ENCODE measurements at regions not wholly inside any gene's neighbourhood (a gene's known extent, or its start where the extent isn't known, plus 50 kb on each side); places are given as distances from the start of the nearest gene placed in this dataset.

DNA sequence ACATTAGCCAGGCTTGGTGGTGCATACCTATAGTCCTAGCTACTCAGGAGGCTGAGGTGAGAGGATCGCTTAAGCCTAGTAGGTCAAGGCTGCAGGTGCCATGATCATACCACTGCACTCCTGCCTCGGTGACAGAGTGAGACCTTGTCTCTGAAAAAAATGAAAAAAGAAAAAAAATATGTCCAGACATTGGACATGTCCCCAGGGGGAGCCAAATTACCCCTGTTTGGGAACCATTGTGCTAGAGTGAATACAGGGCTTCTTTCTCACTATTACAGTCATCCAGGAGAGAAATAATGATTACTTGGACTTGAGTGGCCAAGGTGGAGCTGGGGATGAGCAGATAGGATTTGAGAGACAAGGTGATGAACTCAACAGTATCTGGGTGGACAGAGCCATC lies 52.9 kb upstream of the ABCC4 start:
- no TSS peak for BruUV-seq (replicated peaks)
- H4K20me1 ChIP-seq (replicated peaks; ENCODE audit: control insufficient read depth, extremely low read depth, insufficient read depth, low read length), result no peaks in the 10 kb centered on the region
- H3K79me2 ChIP-seq (ENCODE audit: control insufficient read depth, insufficient read depth, low read length), result no peaks in the 10 kb centered on the region
- peaks cover 12% of the 10 kb centered on the region for H3K4me1 ChIP-seq (ENCODE audit: control insufficient read depth, extremely low read depth, insufficient read depth, low read length)
- no peak overlapping the region for H3K4me2 ChIP-seq (ENCODE audit: insufficient read depth, low read length)
- dilution Hi-C loops (cut with MboI; ENCODE audit: extremely low pct_ligation_motif_present, low sequenced_read_pairs) (no loop called here), intact Hi-C loops (cut with micrococcal nuclease) (no loop called here)
- TF ChIP-seq GATA2 (IDR thresholded peaks at IDR 0.05; ENCODE audit: insufficient read depth, insufficient read length, low read depth, low read length), result no peak
- TF ChIP-seq, protein P1, sequence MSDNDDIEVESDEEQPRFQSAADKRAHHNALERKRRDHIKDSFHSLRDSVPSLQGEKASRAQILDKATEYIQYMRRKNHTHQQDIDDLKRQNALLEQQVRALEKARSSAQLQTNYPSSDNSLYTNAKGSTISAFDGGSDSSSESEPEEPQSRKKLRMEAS (IDR thresholded peaks at IDR 0.05; ENCODE audit: insufficient read depth, insufficient read length), result no peak
- TF ChIP-seq POLR2A (IDR thresholded peaks at IDR 0.05; ENCODE audit: low read depth, low read length), result no peak
- TF ChIP-seq FOS (IDR thresholded peaks at IDR 0.05; ENCODE audit: borderline replicate concordance, insufficient read depth, low read length), result no peak
- no peak for TF ChIP-seq JUN (IDR thresholded peaks at IDR 0.05; ENCODE audit: borderline replicate concordance, insufficient read depth, insufficient read length, low read depth)
- no peak for TF ChIP-seq EZH2 (IDR thresholded peaks at IDR 0.05; ENCODE audit: borderline replicate concordance, low read depth, low read length, severe bottlenecking)
- TF ChIP-seq, protein P2, sequence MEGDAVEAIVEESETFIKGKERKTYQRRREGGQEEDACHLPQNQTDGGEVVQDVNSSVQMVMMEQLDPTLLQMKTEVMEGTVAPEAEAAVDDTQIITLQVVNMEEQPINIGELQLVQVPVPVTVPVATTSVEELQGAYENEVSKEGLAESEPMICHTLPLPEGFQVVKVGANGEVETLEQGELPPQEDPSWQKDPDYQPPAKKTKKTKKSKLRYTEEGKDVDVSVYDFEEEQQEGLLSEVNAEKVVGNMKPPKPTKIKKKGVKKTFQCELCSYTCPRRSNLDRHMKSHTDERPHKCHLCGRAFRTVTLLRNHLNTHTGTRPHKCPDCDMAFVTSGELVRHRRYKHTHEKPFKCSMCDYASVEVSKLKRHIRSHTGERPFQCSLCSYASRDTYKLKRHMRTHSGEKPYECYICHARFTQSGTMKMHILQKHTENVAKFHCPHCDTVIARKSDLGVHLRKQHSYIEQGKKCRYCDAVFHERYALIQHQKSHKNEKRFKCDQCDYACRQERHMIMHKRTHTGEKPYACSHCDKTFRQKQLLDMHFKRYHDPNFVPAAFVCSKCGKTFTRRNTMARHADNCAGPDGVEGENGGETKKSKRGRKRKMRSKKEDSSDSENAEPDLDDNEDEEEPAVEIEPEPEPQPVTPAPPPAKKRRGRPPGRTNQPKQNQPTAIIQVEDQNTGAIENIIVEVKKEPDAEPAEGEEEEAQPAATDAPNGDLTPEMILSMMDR (IDR thresholded peaks at IDR 0.05; ENCODE audit: extremely low read depth in 1 of 2, insufficient read depth in 1 of 2, low read depth in 1 of 2, low read length in 2 of 2), result no peak
- TF ChIP-seq MYC (IDR thresholded peaks at IDR 0.05; ENCODE audit: low read depth, low read length), result no peak
- H3K36me3 ChIP-seq (ENCODE audit: control insufficient read depth in 2 of 2, extremely low read depth in 1 of 2, insufficient read depth in 2 of 2, low read length in 2 of 2), result no peaks in the 10 kb centered on the region
- H3K9me3 ChIP-seq (replicated peaks; ENCODE audit: control insufficient read depth, insufficient read depth, low read length), result no peaks in the 10 kb centered on the region
- no peak overlapping the region for H2AFZ ChIP-seq (ENCODE audit: low read depth, low read length)
- no peak overlapping the region for H3K4me3 ChIP-seq (replicated peaks in 1 of 3; ENCODE audit: insufficient read depth in 1 of 3, low read depth in 1 of 3, low read length in 3 of 3)
- no peaks in the 10 kb centered on the region for H3K9me1 ChIP-seq (replicated peaks; ENCODE audit: control insufficient read depth, extremely low read depth, insufficient read depth, low read length)
- POLR2A ChIA-PET, result no interaction called here
- H3K27ac ChIP-seq (ENCODE audit: insufficient read depth, low read depth, low read length), result no peak overlapping the region
- no peak for DNase-seq (ENCODE audit: low read depth, low spot score)
- FAIRE-seq, result no peak
- peaks cover 6 to 7% of the 10 kb centered on the region in 2 experiments for H3K27me3 ChIP-seq (ENCODE audit: control insufficient read depth in 2 of 2, insufficient read depth in 2 of 2, low read length in 2 of 2)
- H3K9ac ChIP-seq (replicated peaks; ENCODE audit: extremely low read depth, insufficient read depth, low read length), result no peak overlapping the region
- CTCF ChIA-PET, result interaction anchor here (1.0 to 2.9 kb wide), 4 partner anchors 26 to 165 kb away, joined by 5 to 11 read pairs (median 8); no protein-coding TSS in a partner anchor
